HG03025 (cell line): ENCODE measurements at regions not wholly inside any gene's neighbourhood (a gene's known extent, or its start where the extent isn't known, plus 50 kb on each side); places are given as distances from the start of the nearest gene placed in this dataset.
"Not testable (repeated sequence)": the region's sequence is repeated elsewhere in the genome, so short reads cannot be mapped to it uniquely, and the experiment has no call there.

Experiments
- ATAC-seq: cut with Tn5 transposase; IDR thresholded peaks from one replicate; pipeline ENCODE4 v1.9.1; 2021; ENCODE audit warnings: mild to moderate bottlenecking, moderate library complexity; ENCODE audit not compliant: unreplicated experiment, low FRiP score

DNA sequence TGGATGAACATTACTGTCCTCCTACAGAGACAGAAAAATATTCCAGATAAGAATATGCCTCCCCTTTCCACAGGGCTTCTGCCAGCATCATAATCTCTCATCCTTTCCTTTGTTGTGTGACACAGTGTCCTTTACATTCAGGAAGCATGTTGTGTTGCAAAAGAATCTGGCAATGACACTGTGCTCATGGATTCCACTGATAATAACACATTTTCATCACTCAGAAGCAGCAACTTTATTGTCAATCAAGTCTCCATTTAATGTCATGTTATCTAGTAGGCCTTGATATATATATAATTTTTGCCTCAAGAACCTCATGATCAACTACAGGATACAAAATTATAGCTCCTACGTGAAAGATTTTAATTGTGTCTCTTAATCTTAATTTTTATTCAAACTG is 833.9 kb downstream of the FSTL5 start:
- no peak for ATAC-seq

DNA sequence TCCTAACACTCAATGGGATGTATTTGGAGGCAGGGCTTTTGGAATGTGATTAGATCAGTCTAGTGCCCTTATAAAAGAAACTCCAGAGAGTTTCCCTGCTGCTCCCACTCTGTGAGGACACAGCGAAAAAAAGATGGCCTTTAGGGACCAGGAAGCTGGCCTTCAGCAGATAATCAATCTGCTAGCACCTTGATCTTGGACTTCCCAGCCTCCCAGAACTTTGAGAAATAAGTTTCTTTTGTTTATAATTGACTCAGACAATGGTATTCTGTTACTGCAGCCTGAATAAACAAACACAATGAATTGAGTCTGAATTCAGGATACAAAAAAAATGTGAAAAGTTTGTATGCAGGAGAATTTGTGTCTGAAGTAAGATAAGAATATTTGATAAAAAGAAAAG is 842.1 kb downstream of the FSTL5 start:
- no peak for ATAC-seq

DNA sequence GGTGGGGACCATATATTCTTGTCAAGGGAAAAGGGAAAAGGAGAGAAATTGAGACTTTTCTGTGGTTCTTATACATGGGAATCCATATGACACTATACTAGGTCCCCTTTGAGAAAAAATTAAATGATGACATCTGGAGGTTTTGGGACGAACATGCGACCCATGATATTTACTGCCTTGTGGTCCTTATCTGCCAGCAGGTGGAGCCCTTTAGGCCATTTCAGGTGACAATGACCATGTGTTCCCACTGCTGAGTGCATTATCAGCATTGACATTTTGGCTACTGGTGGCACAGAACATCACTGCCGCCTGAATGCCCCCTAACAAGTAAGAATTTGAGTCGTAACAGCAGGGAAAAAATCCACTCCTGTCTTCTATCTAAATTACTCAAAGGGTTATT is 843.4 kb downstream of the FSTL5 start:
- ATAC-seq, result peak; percentile 76

DNA sequence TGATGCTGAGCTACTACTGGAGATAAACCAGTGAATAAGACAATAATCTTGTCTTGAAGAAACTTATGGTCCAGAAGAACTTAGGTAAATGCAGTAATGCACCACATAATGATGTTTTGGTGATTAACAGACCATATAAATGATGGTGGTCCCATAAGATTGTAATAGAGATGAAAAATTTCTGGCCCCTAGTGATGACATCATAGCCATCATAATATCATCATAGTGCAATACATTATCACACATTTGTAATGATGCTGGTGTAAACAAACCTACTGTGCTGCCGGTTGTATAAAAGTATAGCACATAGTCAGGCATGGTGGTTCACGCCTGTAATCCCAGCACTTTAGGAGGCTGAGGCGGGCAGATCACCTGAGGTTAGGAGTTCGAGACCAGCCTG is 846.8 kb downstream of the FSTL5 start:
- ATAC-seq, result no peak

DNA sequence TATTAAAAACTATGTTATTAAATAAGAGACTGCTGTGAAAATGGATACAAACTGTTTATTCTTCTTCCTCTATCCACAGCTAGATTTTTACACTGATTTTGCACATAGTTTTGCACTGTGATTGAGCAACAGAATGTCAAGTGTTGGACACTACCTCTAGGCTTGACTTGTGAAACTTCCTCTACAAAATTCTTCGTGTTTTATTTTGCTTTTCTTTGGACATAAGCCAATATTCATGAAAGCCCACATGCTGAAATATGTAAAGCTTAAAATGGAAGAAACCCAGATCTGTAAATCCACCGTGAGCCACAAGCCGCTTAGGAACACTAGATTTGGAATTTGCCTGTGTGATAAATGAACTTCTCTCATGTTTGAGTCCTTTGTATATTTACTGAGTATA is 849.4 kb downstream of the FSTL5 start:
- ATAC-seq, result no peak

DNA sequence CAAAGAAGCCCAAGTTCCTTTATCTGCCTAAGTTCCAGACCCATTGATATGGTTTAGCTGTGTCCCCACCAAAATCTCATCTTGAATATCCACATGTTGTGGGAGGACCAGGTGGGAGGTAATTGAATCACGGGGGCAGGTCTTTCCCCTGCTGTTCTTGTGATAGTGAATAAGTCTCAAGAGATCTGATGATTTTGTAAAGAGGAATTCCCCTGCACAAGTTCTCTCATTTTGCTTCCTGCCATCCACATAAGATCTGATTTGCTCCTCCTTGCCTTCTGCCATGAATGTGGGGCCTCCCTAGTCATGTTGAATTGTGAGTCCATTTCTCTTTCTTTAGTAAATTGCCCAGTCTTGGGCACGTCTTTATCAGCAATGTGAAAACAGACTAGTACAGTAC is 860.2 kb downstream of the FSTL5 start:
- no peak for ATAC-seq

DNA sequence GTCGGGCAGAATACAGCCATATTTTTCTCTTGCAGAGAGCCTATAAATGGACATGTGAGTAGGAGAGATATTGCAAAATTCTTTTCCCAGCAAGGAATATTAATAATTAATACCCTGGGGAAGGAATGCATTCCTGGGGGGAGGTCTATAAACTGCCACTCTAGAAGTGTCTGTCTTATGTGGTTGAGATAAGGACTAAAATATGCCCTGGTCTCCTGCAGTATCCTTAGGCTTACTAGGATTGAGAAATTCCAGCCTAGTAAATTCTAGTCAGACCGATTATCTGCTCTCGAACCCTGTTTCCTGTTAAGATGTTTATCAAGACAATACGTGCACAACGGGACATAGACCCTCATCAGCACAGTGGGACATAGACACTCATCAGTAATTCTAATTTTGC is 872.6 kb downstream of the FSTL5 start:
- ATAC-seq, result no peak

DNA sequence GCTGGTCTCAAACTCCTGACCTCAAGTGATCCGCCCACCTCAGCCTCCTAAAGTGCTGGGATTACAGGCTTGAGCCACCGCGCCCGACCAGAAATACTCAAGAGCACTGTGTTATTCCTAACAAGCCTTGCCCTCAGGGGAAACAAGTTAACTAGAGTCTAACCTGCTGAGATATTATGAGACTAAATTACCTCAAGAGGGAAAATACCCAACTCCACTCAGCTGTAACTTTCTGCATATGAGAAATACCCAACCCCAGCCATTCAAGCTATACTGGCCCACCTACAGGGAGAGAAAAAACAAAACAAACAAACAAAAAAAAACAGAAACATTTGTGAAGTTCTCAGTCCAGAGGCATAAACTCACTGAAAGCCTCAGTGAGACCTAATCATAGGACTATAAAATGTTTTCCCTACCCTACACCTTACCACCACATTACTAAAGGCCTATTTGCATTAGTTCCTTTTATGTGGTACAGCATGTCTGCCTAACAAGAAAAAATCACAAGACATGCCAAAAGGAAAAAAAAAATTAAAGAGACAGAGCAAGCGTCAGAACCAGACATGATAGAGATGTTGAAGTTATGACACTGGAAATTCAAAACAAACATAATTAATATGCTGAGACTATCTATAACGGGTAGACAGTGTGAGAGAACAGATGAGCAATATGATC is 876.0 kb downstream of the FSTL5 start:
- ATAC-seq, result no peak

DNA sequence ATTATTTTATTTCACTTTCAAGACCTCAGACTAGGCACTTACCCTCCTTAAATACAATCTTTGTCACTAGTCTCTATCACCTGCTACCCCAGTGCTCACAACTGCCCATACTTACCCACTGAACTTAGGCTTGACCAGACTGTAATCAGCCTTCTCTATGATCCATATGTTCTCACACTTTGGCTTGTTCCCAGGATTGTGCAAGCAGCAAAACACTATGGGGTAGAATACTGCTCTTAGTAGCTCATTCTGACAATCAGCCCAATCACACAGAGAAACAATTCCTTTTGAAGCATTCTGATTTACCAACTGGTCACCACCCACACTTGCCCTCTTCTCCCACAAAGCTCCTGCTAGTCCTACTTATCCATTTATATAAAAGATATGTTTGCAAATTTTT is 878.3 kb downstream of the FSTL5 start:
- no peak for ATAC-seq

DNA sequence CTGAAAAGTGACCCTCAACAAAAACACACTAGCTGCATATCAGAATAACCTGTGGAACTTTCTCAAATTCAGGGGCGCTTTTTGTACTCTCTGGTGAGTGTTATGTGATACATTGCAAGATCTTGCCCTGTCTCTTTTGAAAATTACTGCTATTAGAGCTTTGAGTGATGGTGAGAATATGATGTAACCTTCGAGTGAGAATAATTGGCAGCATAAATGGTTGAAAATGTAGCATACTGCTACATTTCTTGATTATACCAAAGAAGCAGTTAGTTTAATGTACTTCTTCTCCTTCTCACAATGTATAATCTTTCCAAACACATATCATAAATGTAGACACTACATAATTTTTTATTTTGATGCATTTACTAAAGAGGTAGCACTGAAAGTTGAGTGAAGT is 882.9 kb downstream of the FSTL5 start:
- no peak for ATAC-seq

DNA sequence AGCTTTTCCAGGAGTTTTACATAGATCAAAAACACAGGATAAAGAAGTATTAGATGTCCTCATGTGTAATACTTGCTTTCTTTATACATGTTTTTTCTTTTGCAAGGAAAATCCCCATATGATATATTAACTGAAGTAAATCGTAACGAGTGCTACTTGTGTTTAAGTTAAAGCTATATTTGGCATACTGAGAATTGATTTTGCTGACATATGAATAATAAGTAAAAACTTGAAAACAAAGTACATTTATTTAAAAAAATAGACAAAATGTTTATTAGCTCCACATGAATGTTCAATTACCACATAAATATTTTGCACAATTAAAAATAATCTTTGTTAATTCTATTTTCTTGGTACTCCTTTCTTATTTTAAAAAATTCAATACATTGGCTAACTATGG is 884.7 kb downstream of the FSTL5 start:
- ATAC-seq, result no peak

DNA sequence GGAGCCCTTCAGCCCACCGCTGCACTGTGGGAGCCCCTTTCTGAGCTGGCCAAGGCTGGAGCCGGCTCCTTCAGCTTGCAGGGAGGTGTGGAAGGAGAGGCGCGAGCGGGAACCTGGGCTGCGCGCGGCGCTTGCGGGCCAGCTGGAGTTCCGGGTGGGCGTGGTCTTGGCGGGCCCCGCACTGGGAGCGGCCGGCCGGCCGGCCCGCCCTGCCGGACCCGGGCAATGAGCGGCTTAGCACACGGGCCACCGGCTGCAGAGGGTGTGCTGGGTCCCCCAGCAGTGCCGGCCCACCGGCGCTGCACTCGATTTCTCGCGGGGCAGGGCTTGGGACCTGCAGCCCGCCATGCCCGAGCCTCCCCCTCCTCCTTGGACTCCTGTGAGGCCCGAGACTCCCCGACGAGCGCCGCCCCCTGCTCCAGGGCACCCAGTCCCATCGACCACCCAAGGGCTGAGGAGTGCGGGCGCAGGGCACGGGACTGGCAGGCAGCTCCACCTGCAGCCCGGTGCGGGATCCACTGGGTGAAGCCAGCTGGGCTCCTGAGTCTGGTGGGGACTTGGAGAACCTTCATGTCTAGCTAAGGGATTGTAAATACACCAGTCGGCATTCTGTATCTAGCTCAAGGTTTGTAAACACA is 886.5 kb downstream of the FSTL5 start:
- ATAC-seq, result not testable (repeated sequence)

DNA sequence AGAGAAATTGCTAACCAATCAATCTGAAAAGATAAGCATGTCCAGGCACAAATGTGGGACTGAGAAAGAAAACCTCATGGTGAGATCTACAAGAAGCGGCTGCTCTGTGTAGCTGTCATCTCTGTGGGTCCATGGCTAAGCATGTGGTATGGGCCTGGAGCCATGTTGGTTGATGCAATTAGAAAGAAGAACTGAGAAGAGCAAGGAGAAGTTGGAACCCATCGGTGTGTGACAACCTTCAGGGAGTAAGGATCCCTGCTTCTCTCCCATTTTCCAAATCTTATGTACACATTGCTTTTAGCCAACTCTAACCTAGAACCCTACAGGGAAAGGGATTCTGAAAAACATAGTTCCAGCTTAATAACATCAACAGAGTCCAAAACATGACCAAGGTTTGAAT is 890.2 kb downstream of the FSTL5 start:
- no peak for ATAC-seq

DNA sequence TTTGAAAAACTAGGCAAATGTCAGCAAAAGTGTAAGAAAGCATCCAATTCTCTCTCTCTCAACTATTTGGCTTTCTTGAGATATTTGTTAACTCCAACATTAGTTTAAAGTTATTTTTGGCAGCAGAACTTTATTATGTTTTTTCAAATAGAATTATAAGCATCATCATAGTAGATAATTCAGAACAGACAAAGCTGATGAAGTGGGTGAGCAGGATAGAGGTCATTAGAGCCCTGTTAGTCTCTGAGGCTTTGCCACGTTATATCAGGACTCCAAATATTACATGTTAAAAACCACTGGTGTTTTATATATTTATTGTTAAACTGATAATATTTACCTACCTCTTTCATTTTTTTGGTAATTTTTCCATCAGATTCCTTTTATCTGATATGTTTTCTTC is 903.0 kb downstream of the FSTL5 start:
- no peak for ATAC-seq

DNA sequence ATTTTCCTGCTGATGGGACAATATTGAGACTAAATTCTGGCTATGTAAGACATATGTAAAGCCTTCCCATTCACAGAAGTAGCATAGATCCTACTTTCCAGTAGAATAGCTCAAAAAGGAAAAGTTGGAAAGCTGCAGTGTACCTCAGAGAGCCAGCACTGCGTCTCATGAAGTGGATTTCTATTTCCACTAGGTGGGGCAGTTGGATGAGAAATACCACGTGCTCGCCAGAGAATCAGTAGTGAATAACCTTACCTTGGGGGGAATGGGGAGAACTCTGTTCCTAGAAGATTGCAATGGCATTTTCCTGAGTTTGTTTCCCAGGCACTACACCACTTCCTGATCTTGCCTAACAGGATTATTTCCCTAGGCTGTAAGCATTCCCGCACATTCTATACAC is 907.1 kb downstream of the FSTL5 start:
- ATAC-seq, result no peak

DNA sequence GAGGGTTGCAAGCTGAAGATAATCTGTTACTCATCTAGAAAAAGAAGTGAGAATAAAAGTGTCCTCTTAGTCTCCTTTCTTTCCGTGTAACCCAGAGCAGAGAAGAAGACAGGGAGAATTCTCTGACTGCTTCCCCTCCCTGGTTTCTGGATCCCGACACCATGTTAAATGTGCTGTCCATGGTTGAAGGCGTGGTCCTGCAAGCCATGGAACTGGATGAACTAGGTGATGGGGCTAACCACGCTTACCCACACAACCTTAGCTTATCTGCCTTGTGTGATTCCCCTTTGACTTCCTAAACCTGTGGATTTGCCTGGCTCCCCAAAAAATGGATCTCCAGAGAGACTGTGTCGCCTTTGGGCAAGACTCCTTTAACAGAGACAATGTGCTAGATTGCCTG is 907.6 kb downstream of the FSTL5 start:
- no peak for ATAC-seq

DNA sequence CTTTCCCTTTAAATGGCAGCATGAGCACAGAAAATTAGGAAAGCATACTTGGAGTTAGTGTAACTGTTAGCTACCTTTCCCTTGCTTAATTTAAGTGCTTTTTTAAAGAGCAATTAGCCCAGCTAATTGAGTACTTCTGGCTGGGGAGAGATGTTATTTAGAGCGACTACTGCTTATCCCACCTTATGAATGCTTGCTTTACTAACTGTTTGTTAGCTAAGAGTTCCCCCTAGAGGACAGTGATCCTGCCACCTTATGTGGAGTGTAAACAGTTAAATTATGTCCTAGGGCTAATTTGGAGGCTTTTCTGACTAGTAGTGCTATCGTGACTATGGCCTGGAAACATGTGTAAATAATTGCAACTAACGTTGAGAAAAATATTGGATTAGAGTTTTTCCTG is 909.4 kb downstream of the FSTL5 start:
- no peak for ATAC-seq

DNA sequence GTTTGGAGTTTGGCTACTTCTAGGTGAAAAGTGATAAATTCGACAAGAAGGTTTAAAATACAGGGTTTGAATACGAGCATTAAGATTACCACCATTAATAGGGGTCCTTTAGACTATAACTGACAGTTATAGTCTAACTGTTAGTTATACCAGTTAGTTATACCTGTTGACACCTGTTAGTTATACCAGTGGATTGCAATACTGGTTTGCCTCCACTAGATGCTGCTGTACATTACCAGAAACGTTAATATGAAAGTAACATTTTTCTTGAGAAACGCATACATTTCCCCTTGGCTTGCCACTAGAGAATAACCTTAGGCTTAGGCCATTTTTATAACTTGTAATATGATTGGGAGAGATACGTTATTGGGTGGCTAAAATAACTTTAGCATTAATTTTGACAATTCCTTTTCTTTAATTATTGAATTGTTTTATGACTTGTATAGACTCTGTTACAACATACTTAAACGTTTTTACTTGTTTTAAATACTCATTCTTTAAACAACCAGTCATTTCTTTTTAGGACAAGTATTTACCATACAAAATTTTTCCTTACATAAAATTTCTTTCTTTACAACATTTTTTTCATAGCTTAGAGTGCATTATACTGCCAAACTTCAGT is 911.2 kb downstream of the FSTL5 start:
- peak; percentile 75 for ATAC-seq

DNA sequence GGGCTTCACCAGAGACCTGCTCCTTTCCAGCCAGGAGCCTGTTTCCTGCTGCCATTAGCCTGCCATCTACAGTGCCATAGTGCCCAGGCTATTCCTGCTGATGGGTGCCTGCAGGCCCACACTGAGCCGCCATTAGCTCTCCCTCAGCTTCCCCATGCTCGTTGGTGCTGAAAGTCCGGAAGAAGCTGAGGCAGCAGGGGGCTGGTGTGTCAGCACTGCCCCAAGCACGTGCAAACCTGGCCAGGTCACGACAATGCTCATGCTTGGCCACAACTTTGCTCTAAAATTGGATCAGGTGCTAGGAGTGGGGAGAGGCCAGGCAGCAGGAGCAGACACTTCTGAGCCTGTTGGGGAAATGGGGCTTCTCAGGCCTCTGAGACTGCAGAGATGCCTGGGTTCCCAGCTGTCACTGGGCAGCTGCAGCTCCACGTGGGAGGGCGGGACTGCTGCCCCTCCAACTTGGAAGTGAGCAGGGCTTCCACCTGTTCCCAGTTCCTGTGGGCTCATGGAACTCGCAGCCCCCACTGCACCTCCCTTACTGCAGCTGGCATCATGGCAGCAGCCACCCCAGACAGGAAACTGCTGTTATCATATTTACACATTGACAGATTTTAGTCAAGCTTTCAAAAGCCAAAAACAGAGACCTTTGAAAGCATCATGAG is 913.9 kb downstream of the FSTL5 start:
- no peak for ATAC-seq

DNA sequence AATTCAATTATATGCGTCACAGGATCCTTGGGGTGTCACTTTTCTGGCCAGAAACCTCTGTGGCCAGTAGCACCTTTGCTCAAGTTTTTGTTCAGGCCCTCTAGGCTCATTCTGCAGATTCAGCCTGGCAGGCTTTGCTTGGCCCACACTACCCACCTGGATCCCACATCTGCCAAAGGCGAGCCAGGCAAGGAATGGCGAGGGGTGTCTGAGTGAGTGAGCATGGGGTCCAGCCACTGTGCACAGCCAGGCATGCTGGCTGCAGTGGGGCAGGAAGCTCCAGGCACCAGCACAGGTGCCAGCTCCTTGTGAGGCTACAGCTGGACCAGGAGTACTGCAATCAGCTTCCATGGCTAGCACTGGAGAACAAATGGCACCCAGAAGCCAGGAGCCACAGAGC is 914.9 kb downstream of the FSTL5 start:
- no peak for ATAC-seq

DNA sequence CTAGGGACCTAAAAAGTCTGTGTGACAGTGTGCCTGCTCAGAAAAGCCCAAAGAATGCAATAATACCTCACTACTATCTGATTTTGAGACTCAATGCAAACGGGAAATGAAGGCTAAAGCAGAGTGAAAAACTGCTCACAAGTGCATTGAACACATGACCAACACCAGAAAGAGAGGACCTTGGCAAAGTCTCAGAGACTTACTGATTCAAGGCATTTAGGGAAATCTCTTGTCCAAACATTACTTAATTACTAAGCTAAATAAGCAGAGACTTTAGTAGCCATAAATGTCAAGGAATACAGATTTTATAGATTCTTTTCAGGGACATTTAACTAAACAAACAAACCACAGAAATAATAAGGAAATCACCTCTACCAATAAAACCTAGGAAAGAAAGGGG is 916.0 kb downstream of the FSTL5 start:
- ATAC-seq, result no peak

DNA sequence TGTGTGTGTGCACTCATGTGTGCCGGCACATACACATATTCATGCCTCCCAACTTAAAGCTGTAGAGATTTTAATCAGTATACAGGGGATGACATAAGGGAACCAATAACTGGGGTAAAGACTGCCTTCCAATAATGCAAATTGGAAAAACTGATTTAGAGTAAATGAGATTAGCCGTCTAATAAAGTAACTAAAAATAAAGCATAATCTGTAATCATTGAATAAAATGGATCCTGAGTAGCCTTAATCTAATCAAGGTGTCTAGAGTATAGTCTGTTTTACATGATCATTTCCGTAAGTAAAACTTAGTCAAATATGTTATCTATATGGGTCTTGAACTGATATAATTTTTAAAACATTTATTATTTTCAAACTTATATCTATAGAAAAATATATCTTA is 925.8 kb downstream of the FSTL5 start:
- ATAC-seq, result no peak
